Mesendoderm (in vitro differentiated cells): ENCODE measurements at regions not wholly inside any gene's neighbourhood (a gene's known extent, or its start where the extent isn't known, plus 50 kb on each side); places are given as distances from the start of the nearest gene placed in this dataset.
A peak's percentile ranks its signal among the peaks of the same experiment; 100 is the strongest.

Source experiments
- DNase-seq: peaks from one replicate; pipeline ENCODE4 v3.0.0; 2013
- H2AK5ac ChIP-seq: 2 replicates; pipeline ENCODE4 v1.6.1; 2013; ENCODE audit warnings: low read length, inconsistent platforms
- H2BK120ac ChIP-seq: 2 replicates; pipeline ENCODE4 v1.6.1; 2013; ENCODE audit warnings: low read depth, mild to moderate bottlenecking, low read length, moderate library complexity, mixed read lengths
- H2BK15ac ChIP-seq: replicated peaks from 2 replicates; pipeline ENCODE4 v1.6.1; 2013; ENCODE audit warnings: low read depth, mild to moderate bottlenecking, moderate library complexity
- H2BK5ac ChIP-seq: 2 replicates; pipeline ENCODE4 v1.6.1; 2013; ENCODE audit warnings: low read length, inconsistent platforms
- H3K18ac ChIP-seq: 2 replicates; pipeline ENCODE4 v1.6.1; 2013; ENCODE audit warnings: mild to moderate bottlenecking, low read length, mixed read lengths
- H3K23ac ChIP-seq: one replicate; pipeline ENCODE4 v1.6.1; 2013; ENCODE audit warnings: low read length
- H3K27ac ChIP-seq: 2 replicates; pipeline ENCODE4 v1.5.1; 2013; ENCODE audit warnings: low read depth, mild to moderate bottlenecking, inconsistent platforms, low read length, moderate library complexity
- H3K27me3 ChIP-seq: 2 replicates; pipeline ENCODE4 v1.6.1; 2013; ENCODE audit warnings: low read length, control low read depth, mild to moderate bottlenecking, inconsistent platforms; ENCODE audit not compliant: insufficient read depth, poor library complexity
- H3K36me3 ChIP-seq: 2 replicates; pipeline ENCODE4 v1.6.1; 2013; ENCODE audit warnings: low read length, inconsistent platforms; ENCODE audit not compliant: control insufficient read depth, insufficient read depth
- H3K4ac ChIP-seq: one replicate; pipeline ENCODE4 v1.6.1; 2013; ENCODE audit warnings: low read depth, mild to moderate bottlenecking, low read length, moderate library complexity
- H3K4me1 ChIP-seq: 2 replicates; pipeline ENCODE4 v1.6.1; 2013; ENCODE audit warnings: low read depth, low read length, inconsistent platforms; ENCODE audit not compliant: control insufficient read depth
- H3K4me2 ChIP-seq: 2 replicates; pipeline ENCODE4 v1.6.1; 2013; ENCODE audit warnings: low read length
- H3K4me3 ChIP-seq: 2 replicates; pipeline ENCODE4 v1.5.1; 2013; ENCODE audit warnings: mild to moderate bottlenecking, low read length
- H3K56ac ChIP-seq: one replicate; pipeline ENCODE4 v1.6.1; 2013; ENCODE audit warnings: low read length
- H3K79me1 ChIP-seq: 2 replicates; pipeline ENCODE4 v1.6.1; 2013; ENCODE audit warnings: low read length, inconsistent platforms
- H3K79me2 ChIP-seq: 2 replicates; pipeline ENCODE4 v1.6.1; 2013; ENCODE audit warnings: mild to moderate bottlenecking, low read length; ENCODE audit not compliant: control insufficient read depth, insufficient read depth
- H3K9ac ChIP-seq: 2 replicates; pipeline ENCODE4 v1.6.1; 2013; ENCODE audit warnings: low read length, inconsistent platforms
- H4K5ac ChIP-seq: one replicate; pipeline ENCODE4 v1.6.1; 2013; ENCODE audit warnings: low read length
- H4K8ac ChIP-seq: one replicate; pipeline ENCODE4 v1.6.1; 2013; ENCODE audit warnings: low read depth, mild to moderate bottlenecking, control low read depth, low read length, moderate library complexity
- WGBS: extraction: QIAGEN DNeasy Blood & Tissue Kit; methylation state at CpG from one replicate; pipeline ENCODE4 v1.1.7; 2013; ENCODE audit warnings: low lambda C conversion rate, missing lambda C conversion rate; ENCODE audit not compliant: insufficient coverage; ENCODE audit errors: extremely low coverage; 5-methylcytosine and 5-hydroxymethylcytosine counted together

DNA sequence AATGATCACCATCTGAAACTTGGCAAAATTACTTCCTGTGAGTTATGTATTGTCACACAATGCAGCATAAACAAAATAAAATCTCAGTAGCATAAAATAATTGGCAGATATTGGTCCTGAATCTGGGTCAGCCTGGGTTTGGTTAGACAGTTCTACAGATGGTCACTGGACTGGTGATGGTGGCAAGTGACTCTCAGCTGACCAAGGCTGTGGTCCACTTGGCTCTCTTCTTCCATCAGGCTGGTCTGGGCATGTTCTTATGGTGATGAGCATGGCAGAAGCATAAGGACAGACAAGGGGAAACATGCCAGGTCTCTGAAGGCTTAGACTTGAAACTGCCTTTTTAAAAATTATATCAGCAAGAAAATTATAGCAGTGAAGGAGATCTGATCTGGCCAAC is 1205.0 kb upstream of the EPHA6 start:
- Histone ChIP-seq H3K4ac (no peak overlapping the region), H4K5ac (no peak overlapping the region), H2BK15ac (no peak overlapping the region), H3K79me1 (no peaks in the 10 kb centered on the region), H4K8ac (no peak overlapping the region), H3K27me3 (no peaks in the 10 kb centered on the region), H3K9ac (no peak overlapping the region), H3K23ac (no peak overlapping the region), H3K18ac (no peak overlapping the region), H2BK5ac (no peak overlapping the region), H3K4me3 (no peak overlapping the region), H3K79me2 (no peaks in the 10 kb centered on the region), H3K36me3 (no peaks in the 10 kb centered on the region), H2BK120ac (no peak overlapping the region), H3K4me1 (no peaks in the 10 kb centered on the region), H3K56ac (no peak overlapping the region), H3K27ac (no peak overlapping the region), H3K4me2 (no peak overlapping the region), H2AK5ac (no peak overlapping the region)
- no peak for DNase-seq

DNA sequence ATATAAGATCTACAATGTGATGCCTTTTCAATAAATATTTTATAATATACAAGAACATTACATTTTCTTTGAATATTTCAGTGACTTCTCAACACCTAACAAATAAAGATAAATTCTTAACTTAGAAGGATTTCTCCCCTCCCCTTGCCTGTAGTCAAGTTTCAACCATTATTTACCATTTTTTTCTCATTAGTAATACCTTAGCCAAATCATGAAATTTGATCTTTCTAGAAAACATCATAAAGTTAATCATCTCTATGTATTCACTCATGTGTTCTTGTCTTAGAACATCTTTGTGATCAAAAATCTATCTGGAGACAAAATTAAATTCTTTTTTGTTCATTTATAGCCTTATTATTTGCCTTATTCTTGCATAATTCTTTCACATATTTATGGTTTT is 1201.8 kb upstream of the EPHA6 start:
- H4K8ac ChIP-seq = no peak overlapping the region
- H3K79me1 ChIP-seq = no peaks in the 10 kb centered on the region
- H2BK120ac ChIP-seq = no peak overlapping the region
- no peak overlapping the region for H2BK15ac ChIP-seq
- H3K79me2 ChIP-seq = no peaks in the 10 kb centered on the region
- no peak overlapping the region for H4K5ac ChIP-seq
- no peak overlapping the region for H2AK5ac ChIP-seq
- no peak overlapping the region for H3K27ac ChIP-seq
- H3K18ac ChIP-seq = no peak overlapping the region
- no peak overlapping the region for H3K9ac ChIP-seq
- no peak overlapping the region for H3K4me3 ChIP-seq
- no peak overlapping the region for H3K23ac ChIP-seq
- H3K4me1 ChIP-seq = no peaks in the 10 kb centered on the region
- H3K4ac ChIP-seq = no peak overlapping the region
- no peak for DNase-seq
- H3K36me3 ChIP-seq = no peaks in the 10 kb centered on the region
- H3K4me2 ChIP-seq = no peak overlapping the region
- H3K27me3 ChIP-seq = no peaks in the 10 kb centered on the region
- H2BK5ac ChIP-seq = no peak overlapping the region
- H3K56ac ChIP-seq = no peak overlapping the region

DNA sequence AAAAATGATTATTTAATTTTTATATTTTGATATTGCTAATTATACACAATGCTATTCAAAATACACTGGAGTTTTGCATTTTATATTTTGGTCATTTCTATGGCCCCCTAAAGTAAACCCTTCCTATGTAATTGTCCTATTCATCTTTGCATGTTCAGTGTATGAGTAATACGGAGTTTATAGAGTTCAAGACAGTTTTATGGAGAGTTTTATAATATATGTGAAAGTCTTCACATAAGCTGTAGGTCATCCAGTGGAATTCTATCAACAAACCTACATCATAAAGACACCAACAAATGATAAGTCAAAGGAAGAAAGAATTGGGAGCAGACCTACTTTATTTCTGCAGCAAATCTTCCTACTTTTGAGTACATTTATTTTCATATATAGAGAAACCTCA is 1200.4 kb upstream of the EPHA6 start:
- Histone ChIP-seq H3K79me2 (no peaks in the 10 kb centered on the region), H3K56ac (no peak overlapping the region), H4K8ac (no peak overlapping the region), H2BK120ac (no peak overlapping the region), H3K79me1 (no peaks in the 10 kb centered on the region), H3K27ac (no peak overlapping the region), H2AK5ac (no peak overlapping the region), H3K18ac (no peak overlapping the region), H3K4me2 (no peak overlapping the region), H3K4me3 (no peak overlapping the region), H3K4me1 (no peaks in the 10 kb centered on the region), H2BK15ac (no peak overlapping the region), H3K27me3 (no peaks in the 10 kb centered on the region), H3K4ac (no peak overlapping the region), H3K9ac (no peak overlapping the region), H3K23ac (no peak overlapping the region), H3K36me3 (no peaks in the 10 kb centered on the region), H2BK5ac (no peak overlapping the region), H4K5ac (no peak overlapping the region)
- DNase-seq = no peak
- no CpG with 5 or more reads among the region's 1 CpG for WGBS

DNA sequence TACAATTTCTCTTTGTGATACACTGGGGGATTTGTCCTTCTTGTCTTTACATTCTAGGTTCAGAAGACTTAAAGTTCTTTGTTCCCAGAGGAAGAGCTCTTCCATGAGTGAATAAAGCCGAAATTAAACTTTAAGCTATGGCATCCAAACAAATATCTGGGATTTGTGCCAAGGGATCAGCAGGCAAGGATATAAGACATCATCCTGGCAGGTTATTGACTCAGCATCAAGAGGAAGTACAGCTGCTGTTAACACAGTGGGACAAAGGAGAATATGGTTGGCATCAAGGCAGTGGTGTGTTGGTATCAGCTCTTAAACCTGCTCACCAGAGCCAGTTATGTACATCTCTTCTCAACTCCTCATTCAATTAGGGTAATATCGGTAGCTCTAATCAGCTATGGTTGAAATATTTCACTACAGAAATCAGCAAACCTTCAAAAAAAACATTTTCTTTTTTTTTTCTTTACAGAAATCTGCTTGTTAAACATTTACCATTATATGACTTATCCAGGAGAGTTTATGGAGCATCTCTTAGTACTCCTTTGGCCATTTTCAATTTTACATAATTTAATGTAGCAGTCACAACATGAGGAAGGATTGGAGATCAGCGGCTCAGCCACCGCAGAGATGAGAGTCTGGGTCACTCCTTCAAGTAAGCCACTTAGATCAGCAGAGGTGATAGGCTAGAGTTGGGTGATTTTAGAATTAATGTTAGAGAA is 1198.6 kb upstream of the EPHA6 start:
- DNase-seq = no peak
- H3K9ac ChIP-seq = no peak overlapping the region
- no peaks in the 10 kb centered on the region for H3K79me2 ChIP-seq
- H3K23ac ChIP-seq = no peak overlapping the region
- no peak overlapping the region for H2BK15ac ChIP-seq
- H3K36me3 ChIP-seq = no peaks in the 10 kb centered on the region
- WGBS = no CpG with 5 or more reads among the region's 4 CpGs
- H3K4ac ChIP-seq = no peak overlapping the region
- H3K79me1 ChIP-seq = no peaks in the 10 kb centered on the region
- H3K18ac ChIP-seq = no peak overlapping the region
- no peak overlapping the region for H3K56ac ChIP-seq
- H2AK5ac ChIP-seq = no peak overlapping the region
- no peaks in the 10 kb centered on the region for H3K4me1 ChIP-seq
- no peak overlapping the region for H3K27ac ChIP-seq
- no peaks in the 10 kb centered on the region for H3K27me3 ChIP-seq
- H2BK120ac ChIP-seq = no peak overlapping the region
- H4K5ac ChIP-seq = no peak overlapping the region
- H3K4me2 ChIP-seq = no peak overlapping the region
- no peak overlapping the region for H3K4me3 ChIP-seq
- H2BK5ac ChIP-seq = no peak overlapping the region
- no peak overlapping the region for H4K8ac ChIP-seq

DNA sequence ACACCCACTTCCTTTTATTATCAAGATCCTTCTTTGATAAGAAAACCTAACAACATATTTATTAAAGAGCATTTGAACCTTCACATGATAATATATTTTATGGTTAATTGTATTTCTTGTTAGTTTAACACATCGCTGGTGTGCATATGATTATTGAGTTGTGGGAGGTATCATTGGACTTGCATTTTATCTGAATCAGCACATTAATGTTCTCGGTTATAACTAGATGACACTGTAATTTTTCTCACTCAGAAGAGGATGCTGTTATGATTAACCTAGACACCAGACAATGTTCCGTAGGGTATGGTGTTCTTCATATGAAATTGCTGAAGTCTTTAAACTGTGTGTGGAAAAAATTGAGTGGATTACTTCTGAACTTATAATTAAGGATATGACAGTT is 1188.3 kb upstream of the EPHA6 start:
- Histone ChIP-seq H3K4me3 (no peak overlapping the region), H3K79me2 (no peaks in the 10 kb centered on the region), H3K79me1 (no peaks in the 10 kb centered on the region), H2BK15ac (no peak overlapping the region), H3K27me3 (no peaks in the 10 kb centered on the region), H4K5ac (no peak overlapping the region), H3K18ac (no peak overlapping the region), H2AK5ac (no peak overlapping the region), H3K36me3 (no peaks in the 10 kb centered on the region), H3K4me2 (no peak overlapping the region), H3K56ac (no peak overlapping the region), H3K9ac (no peak overlapping the region), H3K4ac (no peak overlapping the region), H3K4me1 (no peaks in the 10 kb centered on the region), H4K8ac (no peak overlapping the region), H3K27ac (no peak overlapping the region), H2BK5ac (no peak overlapping the region), H3K23ac (no peak overlapping the region), H2BK120ac (no peak overlapping the region)
- DNase-seq = no peak
- WGBS = no CpG with 5 or more reads among the region's 3 CpGs

DNA sequence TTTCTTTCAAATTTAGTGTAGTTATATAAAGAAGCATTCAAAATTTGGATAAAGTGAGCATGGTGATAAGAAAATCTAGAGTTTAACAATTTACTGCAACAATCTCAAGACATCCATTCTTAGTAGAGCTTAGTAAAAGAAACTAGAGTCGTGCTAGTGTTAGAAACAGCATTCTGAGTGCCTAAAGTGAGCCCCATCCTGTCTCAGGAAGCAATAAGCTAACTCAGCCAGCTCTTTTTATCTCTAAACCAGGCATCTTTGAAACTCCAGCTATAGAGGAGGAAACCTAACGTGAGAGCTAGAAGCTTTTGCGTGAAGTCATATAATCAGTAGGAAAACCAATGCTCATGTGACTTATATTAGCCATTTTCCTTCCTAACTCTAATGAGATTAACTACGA is 1187.1 kb upstream of the EPHA6 start:
- Histone ChIP-seq H3K4ac (no peak overlapping the region), H3K4me3 (no peak overlapping the region), H2BK5ac (no peak overlapping the region), H3K9ac (no peak overlapping the region), H4K8ac (no peak overlapping the region), H3K79me2 (no peaks in the 10 kb centered on the region), H3K79me1 (no peaks in the 10 kb centered on the region), H3K4me2 (no peak overlapping the region), H3K27ac (no peak overlapping the region), H3K23ac (no peak overlapping the region), H2BK15ac (no peak overlapping the region), H2BK120ac (no peak overlapping the region), H3K36me3 (no peaks in the 10 kb centered on the region), H2AK5ac (no peak overlapping the region), H3K27me3 (no peaks in the 10 kb centered on the region), H4K5ac (no peak overlapping the region), H3K56ac (no peak overlapping the region), H3K4me1 (no peaks in the 10 kb centered on the region), H3K18ac (no peak overlapping the region)
- peak; percentile 11 for DNase-seq
- no CpG with 5 or more reads among the region's 4 CpGs for WGBS
